ENCODE measurements at regions not wholly inside any gene's neighbourhood (a gene's known extent, or its start where the extent isn't known, plus 50 kb on each side); places are given as distances from the start of the nearest gene placed in this dataset.

GRCh38 chr5:51604324-51604723, 221.1 kb downstream of the ISL1 start:
- H2BK5ac ChIP-seq (ENCODE audit: low read depth, low read length, poor library complexity, severe bottlenecking): no peak overlapping the region
- no peak overlapping the region for H3K14ac ChIP-seq (replicated peaks; ENCODE audit: low read depth, low read length)
- no peak overlapping the region for H3K4me2 ChIP-seq (ENCODE audit: low read depth, low read length)
- H3K9me1 ChIP-seq (ENCODE audit: insufficient read depth, low read length): no peaks in the 10 kb centered on the region
- no peak overlapping the region for H2AK9ac ChIP-seq (replicated peaks; ENCODE audit: low read depth, low read length, poor library complexity)
- H4K20me1 ChIP-seq (ENCODE audit: insufficient read depth, low read length): no peaks in the 10 kb centered on the region
- no peak overlapping the region for H3K27ac ChIP-seq (ENCODE audit: insufficient read depth, low read length)
- no peak overlapping the region for H4K8ac ChIP-seq (ENCODE audit: low read depth in 2 of 2, low read length in 2 of 2)
- H3K27me3 ChIP-seq (ENCODE audit: control insufficient read depth, insufficient read depth, low read length): no peaks in the 10 kb centered on the region
- no peak overlapping the region for H2AK5ac ChIP-seq (ENCODE audit: low read depth, low read length)
- H3K79me1 ChIP-seq (ENCODE audit: low read depth in 1 of 2, low read length in 2 of 2): no peaks in the 10 kb centered on the region
- no peak overlapping the region for H3K4ac ChIP-seq (ENCODE audit: low read depth, low read length)
- no peaks in the 10 kb centered on the region for H3K9me3 ChIP-seq (ENCODE audit: control insufficient read depth, insufficient read depth, low read length)
- H4K5ac ChIP-seq (ENCODE audit: low read depth, low read length): no peak overlapping the region
- no peak overlapping the region for H4K91ac ChIP-seq (ENCODE audit: insufficient read depth, low read depth, low read length)
- H2BK120ac ChIP-seq (ENCODE audit: low read depth, low read length): no peak overlapping the region
- WGBS, 2 experiments (ENCODE audit: extremely low coverage in 2 of 2, insufficient read length in 1 of 2): no CpG with 5 or more reads among the region's 1 CpG
- ChIA-PET CTCF (no interaction called here), POLR2A (ENCODE audit: unreplicated experiment) (no interaction called here)
- no TSS peak for BruUV-seq (replicated peaks)
- no peak for DNase-seq
- TF ChIP-seq RAD21 (IDR thresholded peaks at IDR 0.05; ENCODE audit: low read length): no peak
- TF ChIP-seq MXI1 (IDR thresholded peaks at IDR 0.05; ENCODE audit: borderline replicate concordance, low read depth, low read length): no peak
- no peak for TF ChIP-seq MAFK (IDR thresholded peaks at IDR 0.05; ENCODE audit: low read depth, low read length)
- TF ChIP-seq FOS (IDR thresholded peaks at IDR 0.05; ENCODE audit: low read depth, low read length): no peak
- TF ChIP-seq, protein P1, sequence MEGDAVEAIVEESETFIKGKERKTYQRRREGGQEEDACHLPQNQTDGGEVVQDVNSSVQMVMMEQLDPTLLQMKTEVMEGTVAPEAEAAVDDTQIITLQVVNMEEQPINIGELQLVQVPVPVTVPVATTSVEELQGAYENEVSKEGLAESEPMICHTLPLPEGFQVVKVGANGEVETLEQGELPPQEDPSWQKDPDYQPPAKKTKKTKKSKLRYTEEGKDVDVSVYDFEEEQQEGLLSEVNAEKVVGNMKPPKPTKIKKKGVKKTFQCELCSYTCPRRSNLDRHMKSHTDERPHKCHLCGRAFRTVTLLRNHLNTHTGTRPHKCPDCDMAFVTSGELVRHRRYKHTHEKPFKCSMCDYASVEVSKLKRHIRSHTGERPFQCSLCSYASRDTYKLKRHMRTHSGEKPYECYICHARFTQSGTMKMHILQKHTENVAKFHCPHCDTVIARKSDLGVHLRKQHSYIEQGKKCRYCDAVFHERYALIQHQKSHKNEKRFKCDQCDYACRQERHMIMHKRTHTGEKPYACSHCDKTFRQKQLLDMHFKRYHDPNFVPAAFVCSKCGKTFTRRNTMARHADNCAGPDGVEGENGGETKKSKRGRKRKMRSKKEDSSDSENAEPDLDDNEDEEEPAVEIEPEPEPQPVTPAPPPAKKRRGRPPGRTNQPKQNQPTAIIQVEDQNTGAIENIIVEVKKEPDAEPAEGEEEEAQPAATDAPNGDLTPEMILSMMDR (conservative IDR thresholded peaks at IDR 0.05; ENCODE audit: low read depth, low read length): no peak
- no peak for TF ChIP-seq POLR2A (IDR thresholded peaks at IDR 0.05; ENCODE audit: low read depth, low read length)
- no peak for TF ChIP-seq CHD1 (IDR thresholded peaks at IDR 0.05; ENCODE audit: low read depth, low read length)
- no peak for TF ChIP-seq MAZ (IDR thresholded peaks at IDR 0.05; ENCODE audit: borderline replicate concordance, low read depth, low read length)
- no peak for TF ChIP-seq USF2 (IDR thresholded peaks at IDR 0.05; ENCODE audit: low read depth, low read length)
- no peak for TF ChIP-seq BHLHE40 (IDR thresholded peaks at IDR 0.05; ENCODE audit: low read depth, low read length)
- no peak for TF ChIP-seq CEBPB (IDR thresholded peaks at IDR 0.05; ENCODE audit: low read depth, low read length)
- no peak overlapping the region for H3K9ac ChIP-seq (ENCODE audit: low read depth, low read length)
- H3K4me1 ChIP-seq (ENCODE audit: control insufficient read depth, insufficient read depth, low read length): no peaks in the 10 kb centered on the region
- H3K23ac ChIP-seq (ENCODE audit: low read depth, low read length): no peak overlapping the region
- no peaks in the 10 kb centered on the region for H3K36me3 ChIP-seq (ENCODE audit: control insufficient read depth, insufficient read depth, low read length)
- in situ Hi-C loops (cut with MboI; ENCODE audit: low sequenced_read_pairs): no loop called here
- no peak overlapping the region for H3K56ac ChIP-seq (ENCODE audit: extremely low read depth, insufficient read depth, low read length)
- no peak overlapping the region for H2BK20ac ChIP-seq (ENCODE audit: low read depth, low read length)
- H3K4me3 ChIP-seq (ENCODE audit: insufficient read depth, low read depth, low read length): no peak overlapping the region
- intact Hi-C loops (cut with micrococcal nuclease): no loop called here
- no peak overlapping the region for H2BK15ac ChIP-seq (ENCODE audit: low read depth, low read length)
- no peak for ATAC-seq (ENCODE audit: low read depth)
- dilution Hi-C loops (cut with HindIII; ENCODE audit: low sequenced_read_pairs, unreplicated experiment): no loop called here
- no peak overlapping the region for H3K18ac ChIP-seq (ENCODE audit: low read depth, low read length)
- no peak overlapping the region for H2AFZ ChIP-seq (replicated peaks; ENCODE audit: low read length, poor library complexity)
